Stomach (tissue), 4 donors: ENCODE measurements at regions not wholly inside any gene's neighbourhood (a gene's known extent, or its start where the extent isn't known, plus 50 kb on each side); places are given as distances from the start of the nearest gene placed in this dataset.

Experiments used
- CTCF ChIP-seq, 7 experiments: fragments of 450-650 bp in 4 of 7; fragments of 200-600 bp in 3 of 7; sonication (generic) in 3 of 7; IDR thresholded peaks; one replicate each; pipeline ENCODE4 v1.5.1; 2016 to 2019; ENCODE audit warnings: antibody characterized with exemption in 7 of 7, control low read depth in 2 of 7, mild to moderate bottlenecking in 1 of 7
- EP300 ChIP-seq: sonication (generic); formaldehyde crosslinking; IDR thresholded peaks from one replicate; pipeline ENCODE4 v1.6.1; 2017; ENCODE audit warnings: antibody characterized with exemption
- POLR2AphosphoS5 ChIP-seq, 3 donors: sonication (generic); formaldehyde crosslinking; IDR thresholded peaks; one replicate each; pipeline ENCODE4 v1.6.1; 2016; ENCODE audit warnings: antibody characterized with exemption in 3 of 3

- no peak for TF ChIP-seq CTCF (IDR thresholded peaks at IDR 0.05)
- TF ChIP-seq EP300, result no peak
- TF ChIP-seq POLR2AphosphoS5 (IDR thresholded peaks at IDR 0.05), result no peak
Observed at GRCh38 chr3:177820683-177821316, 623.5 kb upstream of the TBL1XR1 start.
